ENCODE measurements at regions not wholly inside any gene's neighbourhood (a gene's known extent, or its start where the extent isn't known, plus 50 kb on each side); places are given as distances from the start of the nearest gene placed in this dataset.

- no peak for DNase-seq
- Histone ChIP-seq H3K4me1 (no peaks in the 10 kb centered on the region), H3K4me3 (no peak overlapping the region), H3K27me3 (ENCODE audit: low read depth) (peaks cover 42% of the 10 kb centered on the region), H3K27ac (replicated peaks) (no peak overlapping the region), H3K9me3 (replicated peaks) (no peaks in the 10 kb centered on the region), H3K36me3 (no peaks in the 10 kb centered on the region)
- intact Hi-C loops (cut with micrococcal nuclease), result no loop called here
- no peak for TF ChIP-seq CTCF (IDR thresholded peaks at IDR 0.05; ENCODE audit: borderline replicate concordance)
These were observed 205.4 kb upstream of the CST7 start for GRCh38 chr20:24743641-24744040.

GRCh38 chr20:24744747-24745146 is 204.3 kb upstream of the CST7 start:
- no peaks in the 10 kb centered on the region for H3K4me1 ChIP-seq
- H3K27ac ChIP-seq (replicated peaks), result no peak overlapping the region
- intact Hi-C loops (cut with micrococcal nuclease), result no loop called here
- peaks cover 42% of the 10 kb centered on the region for H3K27me3 ChIP-seq (ENCODE audit: low read depth)
- DNase-seq, result no peak
- H3K36me3 ChIP-seq, result no peaks in the 10 kb centered on the region
- no peak overlapping the region for H3K4me3 ChIP-seq
- peaks cover 7% of the 10 kb centered on the region for H3K9me3 ChIP-seq (replicated peaks)
- no peak for TF ChIP-seq CTCF (IDR thresholded peaks at IDR 0.05; ENCODE audit: borderline replicate concordance)

- Histone ChIP-seq H3K9me3 (replicated peaks) (peaks cover 7% of the 10 kb centered on the region), H3K27ac (replicated peaks) (no peak overlapping the region), H3K27me3 (ENCODE audit: low read depth) (peaks cover 42% of the 10 kb centered on the region), H3K36me3 (no peaks in the 10 kb centered on the region), H3K4me1 (no peaks in the 10 kb centered on the region), H3K4me3 (no peak overlapping the region)
- intact Hi-C loops (cut with micrococcal nuclease), result no loop called here
- DNase-seq, result no peak
- TF ChIP-seq CTCF (IDR thresholded peaks at IDR 0.05; ENCODE audit: borderline replicate concordance), result no peak
These were observed 203.9 kb upstream of the CST7 start for GRCh38 chr20:24745206-24745605.

- intact Hi-C loops (cut with micrococcal nuclease), result no loop called here
- H3K27me3 ChIP-seq (ENCODE audit: low read depth), result peaks cover 42% of the 10 kb centered on the region
- H3K27ac ChIP-seq (replicated peaks), result no peak overlapping the region
- peaks cover 7% of the 10 kb centered on the region for H3K9me3 ChIP-seq (replicated peaks)
- no peaks in the 10 kb centered on the region for H3K36me3 ChIP-seq
- no peak overlapping the region for H3K4me3 ChIP-seq
- DNase-seq, result no peak
- TF ChIP-seq CTCF (IDR thresholded peaks at IDR 0.05; ENCODE audit: borderline replicate concordance), result no peak
- H3K4me1 ChIP-seq, result no peaks in the 10 kb centered on the region
These were observed 203.3 kb upstream of the CST7 start for GRCh38 chr20:24745617-24746350.

GRCh38 chr20:24746351-24746685 is 202.8 kb upstream of the CST7 start:
- DNase-seq, result no peak
- H3K36me3 ChIP-seq, result no peaks in the 10 kb centered on the region
- H3K4me1 ChIP-seq, result no peaks in the 10 kb centered on the region
- peaks cover 42% of the 10 kb centered on the region for H3K27me3 ChIP-seq (ENCODE audit: low read depth)
- no peak for TF ChIP-seq CTCF (IDR thresholded peaks at IDR 0.05; ENCODE audit: borderline replicate concordance)
- H3K27ac ChIP-seq (replicated peaks), result no peak overlapping the region
- peaks cover 7% of the 10 kb centered on the region for H3K9me3 ChIP-seq (replicated peaks)
- intact Hi-C loops (cut with micrococcal nuclease), result no loop called here
- no peak overlapping the region for H3K4me3 ChIP-seq

Data from left ventricle myocardium inferior (tissue), 1 donor.